ENCODE measurements at regions not wholly inside any gene's neighbourhood (a gene's known extent, or its start where the extent isn't known, plus 50 kb on each side); places are given as distances from the start of the nearest gene placed in this dataset.
"Not testable (repeated sequence)": the region's sequence is repeated elsewhere in the genome, so short reads cannot be mapped to it uniquely, and the experiment has no call there.

GRCh38 chr20:22529150-22530019, 55.0 kb downstream of the FOXA2 start:
- no peak for DNase-seq

- DNase-seq, result no peak
Measured at GRCh38 chr20:22526512-22527012, 57.8 kb downstream of the FOXA2 start.

GRCh38 chr20:22525821-22526220, 58.6 kb downstream of the FOXA2 start:
- no peak for DNase-seq

- no peak for DNase-seq
Measured at GRCh38 chr20:22525069-22525820, 59.1 kb downstream of the FOXA2 start.

- DNase-seq, result no peak
Measured at GRCh38 chr20:22524393-22525015, 59.9 kb downstream of the FOXA2 start.

GRCh38 chr20:22523499-22524392, 60.6 kb downstream of the FOXA2 start:
- DNase-seq, result no peak

- DNase-seq, result no peak
Measured at GRCh38 chr20:22523128-22523498, 61.3 kb downstream of the FOXA2 start.

GRCh38 chr20:22522701-22523100, 61.7 kb downstream of the FOXA2 start:
- DNase-seq, result no peak

- not testable (repeated sequence) for DNase-seq
Measured at GRCh38 chr20:22521940-22522339, 62.4 kb downstream of the FOXA2 start.

- DNase-seq, result no peak
Measured at GRCh38 chr20:22520381-22520780, 64.0 kb downstream of the FOXA2 start.

GRCh38 chr20:22515264-22515663, 69.1 kb downstream of the FOXA2 start:
- DNase-seq, result no peak

GRCh38 chr20:22513574-22513973, 70.8 kb downstream of the FOXA2 start:
- DNase-seq, result no peak

GRCh38 chr20:22512911-22513489, 71.4 kb downstream of the FOXA2 start:
- DNase-seq, result no peak

- no peak for DNase-seq
Measured at GRCh38 chr20:22511943-22512910, 72.1 kb downstream of the FOXA2 start.

- DNase-seq, result no peak
Measured at GRCh38 chr20:22509843-22510147, 74.6 kb downstream of the FOXA2 start.

- no peak for DNase-seq
Measured at GRCh38 chr20:22509090-22509842, 75.1 kb downstream of the FOXA2 start.

- DNase-seq, result no peak
Measured at GRCh38 chr20:22508426-22508825, 75.9 kb downstream of the FOXA2 start.

- DNase-seq, result no peak
Measured at GRCh38 chr20:22507240-22507961, 77.0 kb downstream of the FOXA2 start.

GRCh38 chr20:22506827-22507226, 77.5 kb downstream of the FOXA2 start:
- DNase-seq, result no peak
